ENCODE measurements at regions not wholly inside any gene's neighbourhood (a gene's known extent, or its start where the extent isn't known, plus 50 kb on each side); places are given as distances from the start of the nearest gene placed in this dataset.

- TF ChIP-seq CTCF (IDR thresholded peaks at IDR 0.05), result no peak
These were observed 556.6 kb upstream of the TUSC1 start for GRCh38 chr9:26234865-26235264.

- no peak for TF ChIP-seq CTCF (IDR thresholded peaks at IDR 0.05)
These were observed 553.1 kb upstream of the TUSC1 start for GRCh38 chr9:26231391-26231790.

- no peak for TF ChIP-seq CTCF (IDR thresholded peaks at IDR 0.05)
These were observed 551.2 kb upstream of the TUSC1 start for GRCh38 chr9:26229324-26230054.

- TF ChIP-seq CTCF (IDR thresholded peaks at IDR 0.05), result no peak
These were observed 550.0 kb upstream of the TUSC1 start for GRCh38 chr9:26228273-26228672.

- no peak for TF ChIP-seq CTCF (IDR thresholded peaks at IDR 0.05)
These were observed 543.0 kb upstream of the TUSC1 start for GRCh38 chr9:26221290-26221689.

GRCh38 chr9:26220367-26220766, 542.1 kb upstream of the TUSC1 start:
- no peak for TF ChIP-seq CTCF (IDR thresholded peaks at IDR 0.05)

- no peak for TF ChIP-seq CTCF (IDR thresholded peaks at IDR 0.05)
These were observed 541.7 kb upstream of the TUSC1 start for GRCh38 chr9:26219961-26220360.

GRCh38 chr9:26216702-26217101, 538.5 kb upstream of the TUSC1 start:
- TF ChIP-seq CTCF (IDR thresholded peaks at IDR 0.05), result no peak
